Liver (tissue), 8 donors: ENCODE measurements at regions not wholly inside any gene's neighbourhood (a gene's known extent, or its start where the extent isn't known, plus 50 kb on each side); places are given as distances from the start of the nearest gene placed in this dataset.

Experiments
- DNase-seq: peaks from one replicate; pipeline ENCODE4 v3.0.0-alpha.2; 2017; ENCODE audit warnings: low spot score
- H3K27ac ChIP-seq, 2 donors: one replicate each; pipeline ENCODE4 v1.7.0; 2013; ENCODE audit warnings: inconsistent platforms in 2 of 2, low read length in 2 of 2, control low read depth in 1 of 2, low read depth in 1 of 2, mild to moderate bottlenecking in 1 of 2
- H3K27me3 ChIP-seq, 4 donors: one replicate each; pipeline versions ENCODE4 v1.6.1 to v1.7.0; 2013; ENCODE audit warnings: low read length in 3 of 4, inconsistent platforms in 1 of 4, mild to moderate bottlenecking in 1 of 4, moderate library complexity in 1 of 4; ENCODE audit not compliant: control insufficient read depth in 4 of 4, insufficient read depth in 4 of 4
- H3K36me3 ChIP-seq, 4 donors: one replicate each; pipeline versions ENCODE4 v1.6.1 to v1.7.0; 2013; ENCODE audit warnings: low read length in 3 of 4, mild to moderate bottlenecking in 3 of 4, low read depth in 1 of 4, moderate library complexity in 1 of 4; ENCODE audit not compliant: control insufficient read depth in 4 of 4, insufficient read depth in 3 of 4
- H3K4me1 ChIP-seq, 4 donors: one replicate each; pipeline versions ENCODE4 v1.6.1 to v1.7.0; 2013; ENCODE audit warnings: low read length in 3 of 4, mild to moderate bottlenecking in 3 of 4, moderate library complexity in 1 of 4; ENCODE audit not compliant: control insufficient read depth in 4 of 4, insufficient read depth in 4 of 4
- H3K4me3 ChIP-seq, 3 donors: one replicate each; pipeline versions ENCODE4 v1.6.1 to v1.7.0; 2013; ENCODE audit warnings: low read length in 3 of 3, control low read depth in 1 of 3, low read depth in 1 of 3, mild to moderate bottlenecking in 1 of 3
- H3K9ac ChIP-seq, 2 donors: one replicate each; pipeline ENCODE4 v1.7.0; 2013; ENCODE audit warnings: low read length in 2 of 2, mild to moderate bottlenecking in 2 of 2, moderate library complexity in 2 of 2, control low read depth in 1 of 2, low read depth in 1 of 2
- H3K9me3 ChIP-seq, 4 donors: one replicate each; pipeline versions ENCODE4 v1.6.1 to v1.7.0; 2013; ENCODE audit warnings: low read length in 3 of 4; ENCODE audit not compliant: control insufficient read depth in 4 of 4
- ATF3 ChIP-seq: IDR thresholded peaks from 2 replicates; pipeline ENCODE4 v1.6.1; 2016; ENCODE audit warnings: antibody characterized with exemption
- EGR1 ChIP-seq, 2 donors: IDR thresholded peaks; 2 replicates each; pipeline ENCODE4 v1.6.1; 2016 to 2018; ENCODE audit warnings: antibody characterized with exemption in 2 of 2, low read depth in 2 of 2
- FOXA1 ChIP-seq: IDR thresholded peaks from 2 replicates; pipeline ENCODE4 v1.6.1; 2016; ENCODE audit warnings: antibody characterized with exemption
- FOXA2 ChIP-seq: IDR thresholded peaks from 2 replicates; pipeline ENCODE4 v1.6.1; 2016; ENCODE audit warnings: antibody characterized with exemption
- GABPA ChIP-seq, 2 donors: IDR thresholded peaks in 1 of 2; conservative IDR thresholded peaks in 1 of 2; 2 replicates each; pipeline ENCODE4 v1.6.1; 2016; ENCODE audit warnings: antibody characterized with exemption in 2 of 2, mild to moderate bottlenecking in 1 of 2, moderate library complexity in 1 of 2
- HNF4A ChIP-seq, 2 donors: conservative IDR thresholded peaks; 2 replicates each; pipeline ENCODE4 v1.6.1; 2016; ENCODE audit warnings: antibody characterized with exemption in 2 of 2, mild to moderate bottlenecking in 2 of 2
- HNF4G ChIP-seq: IDR thresholded peaks from 2 replicates; pipeline ENCODE4 v1.6.1; 2016; ENCODE audit warnings: antibody characterized with exemption
- JUND ChIP-seq, 2 donors: IDR thresholded peaks; 2 replicates each; pipeline ENCODE4 v1.6.1; 2016; ENCODE audit warnings: antibody characterized with exemption in 2 of 2
- NR2F2 ChIP-seq: IDR thresholded peaks from 2 replicates; pipeline ENCODE4 v1.6.1; 2016; ENCODE audit warnings: antibody characterized with exemption
- RAD21 ChIP-seq, 2 donors: IDR thresholded peaks; 2 replicates each; pipeline ENCODE4 v1.6.1; 2016; ENCODE audit warnings: antibody characterized with exemption in 2 of 2, mild to moderate bottlenecking in 2 of 2
- REST ChIP-seq: IDR thresholded peaks from 2 replicates; pipeline ENCODE4 v1.6.1; 2016; ENCODE audit warnings: antibody characterized with exemption, mild to moderate bottlenecking
- RXRA ChIP-seq, 2 donors: IDR thresholded peaks; 2 replicates each; pipeline ENCODE4 v1.6.1; 2017 to 2018; ENCODE audit warnings: antibody characterized with exemption in 2 of 2, mild to moderate bottlenecking in 1 of 2
- SP1 ChIP-seq: IDR thresholded peaks from 2 replicates; pipeline ENCODE4 v1.6.1; 2018; ENCODE audit warnings: antibody characterized with exemption, mild to moderate bottlenecking
- TAF1 ChIP-seq: conservative IDR thresholded peaks from 2 replicates; pipeline ENCODE4 v1.6.1; 2016; ENCODE audit warnings: antibody characterized with exemption, mild to moderate bottlenecking
- YY1 ChIP-seq: IDR thresholded peaks from 2 replicates; pipeline ENCODE4 v1.6.1; 2016; ENCODE audit warnings: antibody characterized with exemption, mild to moderate bottlenecking
- WGBS: extraction: QIAGEN DNeasy Blood & Tissue Kit; methylation state at CpG from one replicate; pipeline ENCODE4 v1.1.7; 2013; 5-methylcytosine and 5-hydroxymethylcytosine counted together
- TF ChIP-seq, protein P1 (sequence below): IDR thresholded peaks from 2 replicates; pipeline ENCODE4 v1.6.1; 2016; ENCODE audit warnings: antibody characterized with exemption
- TF ChIP-seq, protein P2 (sequence below): IDR thresholded peaks from 2 replicates; pipeline ENCODE4 v1.6.1; 2016; ENCODE audit warnings: antibody characterized with exemption
- TF ChIP-seq, protein P3 (sequence below): fragments of 150-350 bp; IDR thresholded peaks from 2 replicates; pipeline ENCODE4 v1.5.1; 2017; ENCODE audit warnings: improper control_type of control experiment, low read depth, low read length; ENCODE audit not compliant: missing input control
- donor health status: healthy.
- donor health status: healthy.
- donor health status: healthy.
- donor health status: healthy.
- donor health status: healthy.

- Histone ChIP-seq H3K9ac (no peak overlapping the region), H3K27me3 (peaks cover 0 to 4% (median 0%) of the 10 kb centered on the region in 4 donors), H3K4me1 (no peaks in the 10 kb centered on the region), H3K36me3 (no peaks in the 10 kb centered on the region), H3K9me3 (no peaks in the 10 kb centered on the region), H3K27ac (no peak overlapping the region), H3K4me3 (no peak overlapping the region)
- no peak for DNase-seq
- TF ChIP-seq HNF4A (conservative IDR thresholded peaks at IDR 0.05) = no peak
- no peak for TF ChIP-seq FOXA1
- TF ChIP-seq YY1 = no peak
- TF ChIP-seq JUND (IDR thresholded peaks at IDR 0.05) = no peak
- TF ChIP-seq SP1 = no peak
- TF ChIP-seq FOXA2 = no peak
- TF ChIP-seq, protein P1, sequence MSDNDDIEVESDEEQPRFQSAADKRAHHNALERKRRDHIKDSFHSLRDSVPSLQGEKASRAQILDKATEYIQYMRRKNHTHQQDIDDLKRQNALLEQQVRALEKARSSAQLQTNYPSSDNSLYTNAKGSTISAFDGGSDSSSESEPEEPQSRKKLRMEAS = no peak
- TF ChIP-seq ATF3 = no peak
- TF ChIP-seq RAD21 (IDR thresholded peaks at IDR 0.05) = no peak
- TF ChIP-seq, protein P2, sequence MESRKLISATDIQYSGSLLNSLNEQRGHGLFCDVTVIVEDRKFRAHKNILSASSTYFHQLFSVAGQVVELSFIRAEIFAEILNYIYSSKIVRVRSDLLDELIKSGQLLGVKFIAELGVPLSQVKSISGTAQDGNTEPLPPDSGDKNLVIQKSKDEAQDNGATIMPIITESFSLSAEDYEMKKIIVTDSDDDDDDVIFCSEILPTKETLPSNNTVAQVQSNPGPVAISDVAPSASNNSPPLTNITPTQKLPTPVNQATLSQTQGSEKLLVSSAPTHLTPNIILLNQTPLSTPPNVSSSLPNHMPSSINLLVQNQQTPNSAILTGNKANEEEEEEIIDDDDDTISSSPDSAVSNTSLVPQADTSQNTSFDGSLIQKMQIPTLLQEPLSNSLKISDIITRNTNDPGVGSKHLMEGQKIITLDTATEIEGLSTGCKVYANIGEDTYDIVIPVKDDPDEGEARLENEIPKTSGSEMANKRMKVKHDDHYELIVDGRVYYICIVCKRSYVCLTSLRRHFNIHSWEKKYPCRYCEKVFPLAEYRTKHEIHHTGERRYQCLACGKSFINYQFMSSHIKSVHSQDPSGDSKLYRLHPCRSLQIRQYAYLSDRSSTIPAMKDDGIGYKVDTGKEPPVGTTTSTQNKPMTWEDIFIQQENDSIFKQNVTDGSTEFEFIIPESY = no peak
- no peak for TF ChIP-seq RXRA (IDR thresholded peaks at IDR 0.05)
- TF ChIP-seq, protein P3, sequence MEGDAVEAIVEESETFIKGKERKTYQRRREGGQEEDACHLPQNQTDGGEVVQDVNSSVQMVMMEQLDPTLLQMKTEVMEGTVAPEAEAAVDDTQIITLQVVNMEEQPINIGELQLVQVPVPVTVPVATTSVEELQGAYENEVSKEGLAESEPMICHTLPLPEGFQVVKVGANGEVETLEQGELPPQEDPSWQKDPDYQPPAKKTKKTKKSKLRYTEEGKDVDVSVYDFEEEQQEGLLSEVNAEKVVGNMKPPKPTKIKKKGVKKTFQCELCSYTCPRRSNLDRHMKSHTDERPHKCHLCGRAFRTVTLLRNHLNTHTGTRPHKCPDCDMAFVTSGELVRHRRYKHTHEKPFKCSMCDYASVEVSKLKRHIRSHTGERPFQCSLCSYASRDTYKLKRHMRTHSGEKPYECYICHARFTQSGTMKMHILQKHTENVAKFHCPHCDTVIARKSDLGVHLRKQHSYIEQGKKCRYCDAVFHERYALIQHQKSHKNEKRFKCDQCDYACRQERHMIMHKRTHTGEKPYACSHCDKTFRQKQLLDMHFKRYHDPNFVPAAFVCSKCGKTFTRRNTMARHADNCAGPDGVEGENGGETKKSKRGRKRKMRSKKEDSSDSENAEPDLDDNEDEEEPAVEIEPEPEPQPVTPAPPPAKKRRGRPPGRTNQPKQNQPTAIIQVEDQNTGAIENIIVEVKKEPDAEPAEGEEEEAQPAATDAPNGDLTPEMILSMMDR = no peak
- TF ChIP-seq GABPA (IDR thresholded peaks at IDR 0.05 in 1 of 2, conservative IDR thresholded peaks at IDR 0.05 in 1 of 2) = no peak
- no peak for TF ChIP-seq NR2F2
- no peak for TF ChIP-seq EGR1 (IDR thresholded peaks at IDR 0.05; ENCODE audit: low read depth in 2 of 2)
- TF ChIP-seq REST = no peak
- TF ChIP-seq TAF1 = no peak
- no peak for TF ChIP-seq HNF4G
- 66% methylated on average over 10 of the region's 10 CpGs for WGBS
Measured at GRCh38 chr1:163875200-163875926, 553.6 kb downstream of the NUF2 start.
